BLaER1 treated with 17β-estradiol and CSF1 and Interleukin-3, amounts not matched to agents 10 nM and 100 nM (cell line): ENCODE measurements at regions not wholly inside any gene's neighbourhood (a gene's known extent, or its start where the extent isn't known, plus 50 kb on each side); places are given as distances from the start of the nearest gene placed in this dataset.
"Not testable (repeated sequence)": the region's sequence is repeated elsewhere in the genome, so short reads cannot be mapped to it uniquely, and the experiment has no call there.

ENCODE experiments used
- H3K27ac ChIP-seq, 11 experiments: shearing (Covaris generic); formaldehyde crosslinking; 2 replicates each; pipeline ENCODE4 v1.8.1; 2022
- H3K27me3 ChIP-seq, 11 experiments: shearing (Covaris generic); formaldehyde crosslinking; 2 replicates each; pipeline ENCODE4 v1.8.1; 2022
- H3K36me3 ChIP-seq, 11 experiments: shearing (Covaris generic); formaldehyde crosslinking; 2 replicates each; pipeline ENCODE4 v1.8.1; 2022
- H3K4me1 ChIP-seq, 10 experiments: shearing (Covaris generic); formaldehyde crosslinking; 2 replicates each; pipeline ENCODE4 v1.8.1; 2022
- H3K4me2 ChIP-seq, 11 experiments: shearing (Covaris generic); formaldehyde crosslinking; 2 replicates each; pipeline ENCODE4 v1.8.1; 2022
- H3K4me3 ChIP-seq, 10 experiments: shearing (Covaris generic); formaldehyde crosslinking; 2 replicates each; pipeline ENCODE4 v1.8.1; 2022
- H3K9ac ChIP-seq, 11 experiments: shearing (Covaris generic); formaldehyde crosslinking; 2 replicates each; pipeline ENCODE4 v1.8.1; 2022
- H3K9me3 ChIP-seq, 11 experiments: shearing (Covaris generic); formaldehyde crosslinking; replicated peaks in 1 of 11; 2 replicates each; pipeline ENCODE4 v1.8.1; 2022
- H4K20me1 ChIP-seq, 11 experiments: shearing (Covaris generic); formaldehyde crosslinking; 2 replicates each; pipeline ENCODE4 v1.8.1; 2022
- Cebpa-rat ChIP-seq, 11 experiments: shearing (Covaris generic); IDR thresholded peaks; 2 replicates each; pipeline ENCODE4 v1.8.1; 2022

DNA sequence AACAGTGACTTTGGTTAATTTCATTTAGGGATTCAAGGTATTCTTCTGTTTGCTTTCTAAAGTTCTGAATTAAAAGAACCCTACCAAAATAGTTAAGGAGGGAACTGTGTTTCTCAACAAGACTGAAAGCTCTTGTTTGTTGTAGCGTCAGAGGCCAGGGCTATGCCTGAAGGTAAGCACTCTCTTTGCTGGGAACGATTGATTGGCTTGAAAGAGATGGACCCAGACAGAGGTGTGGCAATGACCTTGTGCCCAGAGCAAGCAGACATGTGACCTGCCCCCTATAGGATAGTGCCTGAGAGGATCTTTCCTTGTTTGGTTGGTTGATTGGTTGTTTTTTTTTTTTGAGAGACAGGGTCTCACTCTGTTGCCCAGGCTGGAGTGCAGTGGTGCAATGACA lies 68.3 kb upstream of the CECR2 start:
- TF ChIP-seq Cebpa-rat (IDR thresholded peaks at IDR 0.05): no peak

DNA sequence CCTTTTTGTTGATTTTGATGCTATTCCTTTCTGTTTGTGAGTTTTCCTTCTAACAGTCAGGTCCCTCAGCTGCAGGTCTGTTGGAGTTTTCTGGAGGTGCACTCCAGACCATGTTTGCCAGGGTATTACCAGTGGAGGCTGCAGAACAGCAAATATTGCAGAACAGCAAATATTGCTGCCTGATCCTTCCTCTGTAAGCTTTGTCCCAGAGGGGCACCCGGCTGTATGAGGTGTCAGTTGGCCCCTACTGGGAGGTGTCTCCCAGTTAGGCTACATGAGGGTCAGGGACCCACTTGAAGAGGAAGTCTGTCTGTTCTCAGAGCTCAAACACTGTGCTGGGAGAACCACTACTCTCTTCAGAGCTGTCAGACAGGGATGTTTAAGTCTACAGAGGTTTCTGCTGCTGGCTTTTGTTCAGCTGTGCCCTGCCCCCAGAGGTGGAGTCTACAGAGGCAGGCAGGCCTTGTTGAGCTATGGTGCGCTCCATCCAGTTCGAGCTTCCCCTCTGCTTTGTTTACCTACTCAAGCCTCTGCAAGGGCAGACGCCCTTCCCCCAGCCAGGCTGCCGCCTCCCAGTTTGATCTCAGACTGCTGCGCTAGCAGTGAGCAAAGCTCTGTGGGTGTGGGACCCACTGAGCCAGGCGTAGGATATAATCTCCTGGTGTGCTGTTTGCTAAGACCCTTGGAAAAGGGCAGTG lies 70.3 kb upstream of the CECR2 start:
- H3K36me3 ChIP-seq, H3K27ac ChIP-seq, H3K27me3 ChIP-seq, H3K9ac ChIP-seq, H3K4me1 ChIP-seq, H3K4me2 ChIP-seq, H3K4me3 ChIP-seq, H4K20me1 ChIP-seq: not testable (repeated sequence)
- peaks cover 0 to 13% (median 9%) of the 10 kb centered on the region in 11 experiments; a peak in 11 of 22 replicates for H3K9me3 ChIP-seq

More for the DNA sequence above, 68.3 kb upstream of the CECR2 start:
- Histone ChIP-seq H3K27ac (no peak overlapping the region), H3K36me3 (no peaks in the 10 kb centered on the region), H4K20me1 (no peaks in the 10 kb centered on the region), H3K4me3 (no peak overlapping the region), H3K4me1 (peaks cover 4 to 10% (median 8%) of the 10 kb centered on the region in 10 experiments; a peak in 15 of 20 replicates), H3K27me3 (no peaks in the 10 kb centered on the region), H3K9ac (no peak overlapping the region), H3K9me3 (peaks cover 0 to 13% (median 8%) of the 10 kb centered on the region in 11 experiments; a peak in 11 of 22 replicates), H3K4me2 (no peak overlapping the region)

DNA sequence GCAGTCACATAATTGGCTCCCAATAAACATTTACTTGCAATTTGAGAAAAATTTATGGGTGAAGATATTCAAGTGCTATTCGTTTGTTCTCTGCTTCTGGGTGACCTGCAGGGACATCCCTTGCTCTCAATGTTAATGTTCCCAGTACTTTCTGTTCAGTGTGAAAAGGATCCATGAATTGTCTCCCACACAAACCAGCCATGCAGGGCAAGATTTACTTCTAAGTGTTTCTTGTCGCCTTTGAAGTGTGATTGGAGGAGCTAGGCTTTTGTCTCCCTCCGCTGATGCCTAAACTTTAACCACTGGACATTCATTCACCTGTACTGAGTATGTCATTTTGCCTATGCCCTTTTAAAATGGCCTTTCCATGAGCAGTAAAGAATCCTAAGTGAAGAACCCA lies 66.4 kb upstream of the ADA2 start:
- H3K4me2 ChIP-seq: no peak overlapping the region

DNA sequence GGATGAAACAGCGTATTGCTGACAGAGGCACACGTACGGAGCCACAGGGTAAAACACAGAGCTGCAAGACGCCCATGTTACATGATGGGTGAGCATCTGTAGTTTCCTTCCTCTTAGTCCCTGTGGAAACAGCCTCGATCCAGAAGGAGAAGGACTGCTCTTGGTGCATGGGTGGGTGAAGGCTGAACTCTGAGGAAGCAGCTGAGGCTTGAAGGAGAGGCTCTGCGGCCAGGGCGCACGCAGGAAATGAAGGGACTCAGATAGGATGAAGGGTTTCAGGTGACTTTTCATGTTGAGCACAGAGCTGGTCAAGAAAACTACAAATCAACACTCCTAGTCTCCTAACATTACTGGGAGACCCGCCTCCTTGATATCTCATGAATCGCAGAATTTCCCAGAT lies 65.7 kb upstream of the ADA2 start:
- Histone ChIP-seq H3K4me2 (peak overlapping the region in 3 of 11 experiments; percentile 4 to 21 (median 14); a peak in 1 of 22 replicates), H3K9me3 (no peaks in the 10 kb centered on the region), H3K27me3 (no peaks in the 10 kb centered on the region), H3K27ac (no peak overlapping the region), H3K9ac (no peak overlapping the region), H3K36me3 (no peaks in the 10 kb centered on the region), H4K20me1 (no peaks in the 10 kb centered on the region; a peak in 1 of 22 replicates), H3K4me1 (peaks cover 22 to 40% (median 31%) of the 10 kb centered on the region in 10 experiments), H3K4me3 (no peak overlapping the region)
- TF ChIP-seq Cebpa-rat (IDR thresholded peaks at IDR 0.05): no peak

More for the DNA sequence above, 66.4 kb upstream of the ADA2 start:
- H3K36me3 ChIP-seq: no peaks in the 10 kb centered on the region
- H3K9me3 ChIP-seq: no peaks in the 10 kb centered on the region
- no peak overlapping the region for H3K27ac ChIP-seq
- no peak overlapping the region for H3K9ac ChIP-seq
- no peaks in the 10 kb centered on the region for H3K27me3 ChIP-seq
- H3K4me1 ChIP-seq: peaks cover 14 to 41% (median 31%) of the 10 kb centered on the region in 10 experiments
- TF ChIP-seq Cebpa-rat (IDR thresholded peaks at IDR 0.05): no peak
- H4K20me1 ChIP-seq: no peaks in the 10 kb centered on the region; a peak in 1 of 22 replicates
- H3K4me3 ChIP-seq: no peak overlapping the region

DNA sequence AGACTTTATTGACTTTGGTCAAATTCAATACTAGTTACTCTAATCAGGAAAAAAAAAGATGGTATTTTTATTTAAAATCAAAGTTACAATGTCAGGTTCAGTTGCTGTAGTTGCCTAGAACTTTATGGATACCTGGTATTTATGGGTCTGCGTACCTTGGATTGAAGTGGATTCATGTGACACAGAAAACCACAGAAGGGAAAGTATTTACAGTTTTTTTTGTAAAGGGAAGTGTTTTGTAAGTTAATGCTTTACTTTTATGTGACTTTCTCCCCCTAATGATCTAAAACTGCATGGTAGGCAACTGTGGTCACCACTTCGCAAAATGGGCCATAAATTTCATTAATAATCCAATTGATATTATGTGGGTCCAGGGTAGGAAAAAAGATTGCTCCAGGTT lies 65.2 kb upstream of the ADA2 start:
- Histone ChIP-seq H4K20me1 (no peaks in the 10 kb centered on the region; a peak in 1 of 22 replicates), H3K4me2 (peak overlapping the region in 3 of 11 experiments; percentile 4 to 21 (median 14); a peak in 1 of 22 replicates), H3K27me3 (no peaks in the 10 kb centered on the region), H3K27ac (no peak overlapping the region), H3K4me1 (peaks cover 25 to 40% (median 33%) of the 10 kb centered on the region in 10 experiments), H3K36me3 (no peaks in the 10 kb centered on the region), H3K9ac (no peak overlapping the region), H3K9me3 (no peaks in the 10 kb centered on the region), H3K4me3 (no peak overlapping the region)
- TF ChIP-seq Cebpa-rat (IDR thresholded peaks at IDR 0.05): no peak

DNA sequence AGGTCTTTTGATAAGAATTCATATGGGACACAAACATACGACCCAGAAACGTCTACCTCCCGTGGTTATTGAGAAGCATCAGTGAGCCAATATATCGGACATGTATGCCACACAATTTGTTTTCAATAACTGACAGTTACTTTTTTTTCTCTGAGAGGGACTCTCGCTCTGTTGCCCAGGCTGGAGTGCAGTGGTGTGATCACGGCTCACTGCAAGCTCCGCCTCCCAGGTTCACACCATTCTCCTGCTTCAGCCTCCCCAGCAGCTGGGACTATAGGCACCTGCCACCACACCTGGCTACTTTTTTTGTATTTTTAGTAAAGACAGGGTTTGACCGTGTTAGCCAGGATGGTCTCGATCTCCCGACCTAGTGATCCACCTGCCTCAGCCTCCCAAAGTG lies 64.6 kb upstream of the ADA2 start:
- H4K20me1 ChIP-seq, H3K4me3 ChIP-seq, H3K9ac ChIP-seq, H3K27ac ChIP-seq, H3K27me3 ChIP-seq, H3K4me2 ChIP-seq, H3K36me3 ChIP-seq, H3K9me3 ChIP-seq: not testable (repeated sequence)
- peaks cover 26 to 36% (median 32%) of the 10 kb centered on the region in 10 experiments for H3K4me1 ChIP-seq

DNA sequence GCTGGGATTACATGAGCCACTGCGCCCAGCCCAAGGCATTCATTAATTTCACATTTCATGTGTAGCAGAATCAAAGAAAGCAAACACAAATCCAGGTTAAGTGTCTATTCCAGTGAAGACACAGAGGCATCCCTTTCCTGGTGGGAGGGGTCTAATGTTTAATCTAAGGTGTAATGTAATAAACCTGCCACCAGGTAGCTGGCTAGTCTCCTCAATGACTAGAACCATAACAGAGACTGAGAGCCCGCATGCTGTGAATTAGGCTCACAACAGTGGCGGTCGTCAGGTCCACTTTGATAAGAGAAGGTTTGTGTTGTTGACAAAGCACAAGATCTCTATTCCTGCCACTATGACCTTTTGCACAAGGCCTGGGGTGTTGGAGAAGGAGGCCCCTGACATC lies 64.2 kb upstream of the ADA2 start:
- no peak for TF ChIP-seq Cebpa-rat (IDR thresholded peaks at IDR 0.05)

DNA sequence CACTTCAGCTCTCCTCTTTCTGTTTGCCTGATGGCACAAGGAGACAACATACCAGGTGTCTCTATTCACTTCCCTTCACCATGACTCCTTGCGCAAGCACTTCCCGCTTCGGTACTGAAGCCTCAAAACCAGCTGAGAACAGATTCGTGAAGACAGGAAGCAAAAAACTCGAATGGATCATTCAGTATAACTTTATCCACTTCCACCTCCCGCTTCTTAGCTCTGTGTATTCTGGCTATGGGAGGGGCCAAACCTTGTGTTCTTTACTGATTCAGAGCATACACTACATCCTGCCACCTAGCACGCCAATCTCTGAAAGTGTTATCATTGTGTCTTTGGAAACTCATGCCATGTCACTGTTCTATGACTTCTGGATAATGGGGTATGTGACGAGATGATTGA lies 62.2 kb upstream of the ADA2 start:
- no peaks in the 10 kb centered on the region for H4K20me1 ChIP-seq
- H3K27me3 ChIP-seq: no peaks in the 10 kb centered on the region
- peaks cover 20 to 36% (median 28%) of the 10 kb centered on the region in 10 experiments for H3K4me1 ChIP-seq
- no peak overlapping the region for H3K9ac ChIP-seq
- peak in 5 of 11 experiments; percentile 15 to 67 (median 40); a peak in 7 of 22 replicates for TF ChIP-seq Cebpa-rat (IDR thresholded peaks at IDR 0.05)
- no peaks in the 10 kb centered on the region for H3K36me3 ChIP-seq
- no peak overlapping the region for H3K4me3 ChIP-seq
- H3K27ac ChIP-seq: peak overlapping the region in 3 of 11 experiments; percentile 28 to 44 (median 35); a peak in 5 of 22 replicates
- H3K9me3 ChIP-seq: no peaks in the 10 kb centered on the region
- H3K4me2 ChIP-seq: peak overlapping the region; percentile 31 to 76 (median 66)

More for the DNA sequence above, 64.2 kb upstream of the ADA2 start:
- Histone ChIP-seq H3K9me3 (no peaks in the 10 kb centered on the region), H4K20me1 (no peaks in the 10 kb centered on the region), H3K27me3 (no peaks in the 10 kb centered on the region), H3K4me2 (no peak overlapping the region), H3K36me3 (no peaks in the 10 kb centered on the region), H3K4me3 (no peak overlapping the region), H3K4me1 (peaks cover 23 to 36% (median 29%) of the 10 kb centered on the region in 10 experiments), H3K9ac (no peak overlapping the region), H3K27ac (no peak overlapping the region)

DNA sequence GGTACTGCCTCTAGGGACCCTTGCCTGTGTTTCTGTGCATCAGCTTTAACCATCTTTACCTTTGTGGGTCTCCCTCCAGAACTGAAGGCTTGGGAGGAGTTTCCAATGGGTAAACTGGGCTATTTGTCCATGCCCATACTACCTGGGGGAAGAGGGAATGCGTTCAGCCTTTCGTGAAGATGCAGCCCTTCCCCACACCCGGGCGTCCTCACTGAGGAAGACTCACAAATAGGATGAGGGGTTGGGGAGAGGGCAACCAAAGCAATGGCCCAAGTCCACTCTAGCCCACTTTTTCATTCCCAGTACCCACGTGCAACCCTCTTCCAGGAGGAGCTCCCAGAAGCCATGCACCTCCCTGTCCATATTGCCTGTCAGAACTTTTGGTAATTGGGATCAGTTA lies 61.8 kb upstream of the ADA2 start:
- Histone ChIP-seq H3K9ac (0 out of 22 replicates have a peak overlapping the region, but pooled peaks of 1 of the 11 experiments have one; percentile 7), H3K27ac (peak overlapping the region in 4 of 11 experiments; percentile 28 to 44 (median 32); a peak in 9 of 22 replicates), H3K4me3 (no peak overlapping the region), H3K27me3 (no peaks in the 10 kb centered on the region), H3K9me3 (no peaks in the 10 kb centered on the region), H3K4me2 (peak overlapping the region; percentile 31 to 76 (median 66)), H4K20me1 (no peaks in the 10 kb centered on the region), H3K36me3 (no peaks in the 10 kb centered on the region), H3K4me1 (peaks cover 20 to 36% (median 28%) of the 10 kb centered on the region in 10 experiments)
- TF ChIP-seq Cebpa-rat (IDR thresholded peaks at IDR 0.05): no peak
